ENCODE measurements at regions not wholly inside any gene's neighbourhood (a gene's known extent, or its start where the extent isn't known, plus 50 kb on each side); places are given as distances from the start of the nearest gene placed in this dataset.
"Not testable (repeated sequence)": the region's sequence is repeated elsewhere in the genome, so short reads cannot be mapped to it uniquely, and the experiment has no call there.

- TF ChIP-seq ZNF276 (CRISPR knock-in tag; IDR thresholded peaks at IDR 0.05; ENCODE audit: low read depth) = no peak
Observed at GRCh38 chr5:144594919-144595318, 424.2 kb downstream of the KCTD16 start (continued).

- ATAC-seq; BruUV-seq (replicated peaks); FAIRE-seq; intact Hi-C loops (cut with micrococcal nuclease; ENCODE audit: unreplicated experiment); H3K4me3 ChIP-seq (replicated peaks in 1 of 3; ENCODE audit: insufficient read depth in 1 of 3, low read depth in 2 of 3, low read length in 3 of 3); H3K4me2 ChIP-seq (ENCODE audit: low read depth, low read length); H3K27ac ChIP-seq (ENCODE audit: extremely low read length, insufficient read depth, low read length); POLR2A ChIA-PET; H3K4me1 ChIP-seq (ENCODE audit: insufficient read depth, low read length); H3K9me3 ChIP-seq (ENCODE audit: low read length); CTCF ChIA-PET (ENCODE audit: low intra/inter-chr PET ratio, low total read pairs); in situ Hi-C loops (cut with HindIII; ENCODE audit: extremely low pct_ligation_motif_present, low pct_unique_long_range_greater_than_20kb); H3K36me3 ChIP-seq (replicated peaks in 1 of 2; ENCODE audit: control insufficient read depth in 1 of 2, insufficient read depth in 2 of 2, low read length in 2 of 2); H3K27me3 ChIP-seq (ENCODE audit: control insufficient read depth in 1 of 2, insufficient read depth in 2 of 2, low read length in 2 of 2); H3K9ac ChIP-seq (ENCODE audit: insufficient read depth, low read depth, low read length); H3K79me2 ChIP-seq (ENCODE audit: insufficient read depth, low read length); H4K20me1 ChIP-seq (ENCODE audit: insufficient read depth, low read length); H2AFZ ChIP-seq (ENCODE audit: low read length): not testable (repeated sequence)
- WGBS (ENCODE audit: low lambda C conversion rate) = no CpG with 5 or more reads among the region's 4 CpGs
- DNase-seq (ENCODE audit: low spot score) = peak; percentile 2
Observed at GRCh38 chr5:144594234-144594633, 423.6 kb downstream of the KCTD16 start.

- ChIA-PET CTCF (ENCODE audit: low intra/inter-chr PET ratio, low total read pairs) (no interaction called here), POLR2A (no interaction called here)
- H3K27me3 ChIP-seq (ENCODE audit: control insufficient read depth in 1 of 2, insufficient read depth in 2 of 2, low read length in 2 of 2) = no peaks in the 10 kb centered on the region
- H3K4me3 ChIP-seq (replicated peaks in 1 of 3; ENCODE audit: insufficient read depth in 1 of 3, low read depth in 2 of 3, low read length in 3 of 3) = no peak overlapping the region
- no peak overlapping the region for H2AFZ ChIP-seq (ENCODE audit: low read length)
- H3K4me1 ChIP-seq (ENCODE audit: insufficient read depth, low read length) = no peaks in the 10 kb centered on the region
- H3K9me3 ChIP-seq (ENCODE audit: low read length) = no peaks in the 10 kb centered on the region
- no peak overlapping the region for H3K9ac ChIP-seq (ENCODE audit: insufficient read depth, low read depth, low read length)
- H3K79me2 ChIP-seq (ENCODE audit: insufficient read depth, low read length) = no peaks in the 10 kb centered on the region
- H3K36me3 ChIP-seq (replicated peaks in 1 of 2; ENCODE audit: control insufficient read depth in 1 of 2, insufficient read depth in 2 of 2, low read length in 2 of 2) = no peaks in the 10 kb centered on the region
- ATAC-seq (no peak), FAIRE-seq (no peak), DNase-seq (ENCODE audit: low spot score) (no peak)
- intact Hi-C loops (cut with micrococcal nuclease; ENCODE audit: unreplicated experiment) = no loop called here
- in situ Hi-C loops (cut with HindIII; ENCODE audit: extremely low pct_ligation_motif_present, low pct_unique_long_range_greater_than_20kb) = no loop called here
- H3K4me2 ChIP-seq (ENCODE audit: low read depth, low read length) = no peak overlapping the region
- H3K27ac ChIP-seq (ENCODE audit: extremely low read length, insufficient read depth, low read length) = no peak overlapping the region
- BruUV-seq (replicated peaks) = no TSS peak
- 21% methylated on average over 5 of the region's 5 CpGs for WGBS (ENCODE audit: low lambda C conversion rate)
- no peaks in the 10 kb centered on the region for H4K20me1 ChIP-seq (ENCODE audit: insufficient read depth, low read length)
- no peak for TF ChIP-seq RERE (CRISPR knock-in tag; IDR thresholded peaks at IDR 0.05; ENCODE audit: low read depth)
- TF ChIP-seq ZBTB44 (CRISPR knock-in tag; IDR thresholded peaks at IDR 0.05) = no peak
Observed at GRCh38 chr5:144585681-144586080, 415.0 kb downstream of the KCTD16 start.

Measured in HepG2 (cell line).